ENCODE measurements at regions not wholly inside any gene's neighbourhood (a gene's known extent, or its start where the extent isn't known, plus 50 kb on each side); places are given as distances from the start of the nearest gene placed in this dataset.

- no peak for DNase-seq
Observed at GRCh38 chr12:60803147-60803546, 1207.3 kb downstream of the SLC16A7 start.

DNA sequence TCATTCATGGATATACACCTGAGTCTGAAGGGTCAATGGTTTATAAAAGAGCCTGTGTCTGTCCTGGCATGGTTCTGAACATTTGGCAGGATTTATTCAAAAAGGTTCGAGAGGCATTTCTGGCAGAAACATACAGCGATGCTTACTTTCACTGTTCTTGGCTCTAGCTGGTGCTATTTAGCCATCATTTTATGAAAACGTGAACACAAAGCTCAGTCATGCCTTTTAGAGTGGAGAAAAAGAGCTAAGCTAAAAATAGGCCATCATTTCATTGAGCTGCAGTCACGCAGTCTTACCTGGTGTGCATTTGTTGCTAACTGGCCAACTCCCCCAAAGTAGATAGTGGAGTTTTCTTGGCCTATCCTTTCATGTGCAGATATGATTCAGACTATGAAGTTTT lies 1209.5 kb downstream of the SLC16A7 start:
- peak in 1 of 2 experiments; percentile 2 for DNase-seq

GRCh38 chr12:60819794-60820193 lies 1224.0 kb downstream of the SLC16A7 start:
- DNase-seq: no peak

DNA sequence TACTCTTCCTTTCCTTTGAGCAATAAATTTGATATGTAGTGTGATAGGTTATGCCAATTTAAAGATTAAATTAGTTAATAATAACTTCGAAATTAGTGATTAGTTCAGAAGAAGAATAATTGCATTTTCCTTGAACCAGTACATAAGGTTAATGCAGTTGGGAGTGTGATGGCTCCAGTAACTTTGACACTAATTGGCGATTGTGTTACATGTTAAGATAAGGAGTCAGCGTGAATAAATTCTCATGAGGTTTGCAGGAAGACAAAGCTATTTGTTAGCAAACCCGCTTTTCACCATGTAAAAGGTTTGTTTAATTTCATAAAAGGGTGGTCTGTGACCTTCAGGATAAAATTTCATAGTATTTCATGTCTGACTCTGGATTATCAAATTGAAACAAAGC lies 1226.8 kb downstream of the SLC16A7 start:
- no peak for DNase-seq

DNA sequence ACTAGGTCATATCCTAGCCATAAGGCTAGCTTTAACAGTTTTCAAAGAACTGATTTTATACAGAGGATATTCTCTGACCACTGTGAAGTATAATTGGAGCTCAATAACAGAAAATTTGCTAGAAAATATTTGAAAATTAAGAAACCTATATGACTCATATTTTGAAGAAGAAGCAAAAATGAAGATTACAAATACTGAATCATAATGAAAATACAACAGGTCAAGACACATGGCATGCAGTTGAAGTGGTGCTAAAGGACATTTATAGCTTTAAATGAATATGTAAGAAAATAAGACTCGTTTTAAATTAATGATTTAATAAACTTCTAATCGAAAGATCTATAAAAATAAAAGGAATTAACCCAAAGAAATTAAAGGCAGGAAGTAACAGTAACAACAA lies 1234.6 kb downstream of the SLC16A7 start:
- no peak for DNase-seq

GRCh38 chr12:60832290-60832689 lies 1236.5 kb downstream of the SLC16A7 start:
- no peak for DNase-seq

DNA sequence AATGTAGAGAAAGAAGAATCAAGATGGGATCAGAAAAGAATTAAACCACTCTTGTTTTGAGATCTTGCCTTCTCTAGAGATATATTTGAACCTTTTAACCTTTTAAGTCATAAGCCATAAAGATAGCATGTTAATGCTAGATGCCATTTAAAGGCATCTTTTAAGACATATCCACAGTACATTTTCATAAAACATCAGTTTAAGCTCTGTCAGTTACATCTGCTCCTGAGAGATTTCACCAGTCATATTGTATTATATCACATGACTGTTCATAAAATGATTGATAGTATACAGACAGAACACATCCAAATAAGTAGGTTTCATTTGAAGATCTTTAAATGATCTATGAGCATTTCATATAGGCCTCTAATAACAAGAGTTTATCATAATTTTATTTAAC lies 1238.5 kb downstream of the SLC16A7 start:
- no peak for DNase-seq

GRCh38 chr12:60834806-60835205 lies 1239.0 kb downstream of the SLC16A7 start:
- DNase-seq: no peak

- no peak for DNase-seq
Observed at GRCh38 chr12:60836651-60837050, 1240.8 kb downstream of the SLC16A7 start.

- no peak for DNase-seq
Observed at GRCh38 chr12:60842181-60842580, 1246.4 kb downstream of the SLC16A7 start.

DNA sequence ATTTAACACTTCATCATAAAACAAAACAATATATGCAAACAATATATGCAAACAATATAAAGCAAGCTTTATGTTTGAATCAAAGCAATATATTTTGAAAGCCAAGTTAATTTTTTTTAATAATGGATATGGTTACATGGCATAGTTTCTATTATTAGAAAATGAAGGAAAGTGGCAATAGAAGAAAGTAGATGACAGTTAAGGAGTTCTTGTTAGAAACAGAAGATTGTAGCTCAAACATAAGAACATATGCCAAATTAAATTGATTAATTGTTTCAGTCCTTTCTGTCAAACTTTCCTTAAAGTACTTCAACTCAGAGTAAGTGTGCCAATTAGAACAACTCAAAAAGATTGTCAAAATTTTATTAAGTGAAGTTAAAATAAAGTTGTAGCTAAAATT lies 1248.3 kb downstream of the SLC16A7 start:
- no peak for DNase-seq

DNA sequence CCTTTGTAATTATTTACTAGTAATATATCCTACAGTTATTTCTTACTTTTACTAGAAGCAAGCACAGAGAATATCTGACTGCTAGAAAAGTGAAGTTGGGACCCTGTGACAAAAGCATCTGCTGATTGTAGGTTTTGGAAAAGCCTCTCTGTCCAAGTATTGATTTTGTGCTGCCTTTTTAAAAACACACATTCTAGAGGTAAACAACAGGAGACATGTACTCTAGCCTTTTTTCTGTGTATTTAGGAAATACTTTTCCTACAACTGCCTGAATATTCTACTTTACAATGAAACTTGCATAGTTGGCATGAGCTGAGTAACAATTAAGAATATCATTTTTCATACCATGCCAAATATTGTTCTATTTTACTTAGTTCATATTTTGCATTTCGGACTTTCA lies 1249.0 kb downstream of the SLC16A7 start:
- no peak for DNase-seq

DNA sequence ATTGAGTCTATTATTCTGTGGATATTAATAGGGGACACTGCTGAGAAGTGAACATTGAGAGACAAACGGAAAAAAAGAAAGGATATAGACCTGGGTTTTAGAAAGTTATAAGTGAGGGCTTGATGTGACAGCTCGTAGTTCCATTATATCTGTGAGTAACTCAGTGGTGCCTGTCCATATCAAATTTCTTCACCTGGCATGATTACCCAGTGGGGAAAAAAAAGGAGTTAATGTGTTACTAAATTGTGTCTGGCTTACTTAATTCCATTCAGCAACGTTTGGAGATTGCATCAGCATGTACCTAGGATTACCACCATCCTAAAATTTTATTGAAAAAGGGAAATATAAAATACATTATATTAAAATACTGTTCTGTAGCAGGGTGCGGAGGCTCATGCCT lies 1249.9 kb downstream of the SLC16A7 start:
- DNase-seq: no peak

GRCh38 chr12:60847281-60847680 lies 1251.5 kb downstream of the SLC16A7 start:
- no peak for DNase-seq

GRCh38 chr12:60849723-60850122 lies 1253.9 kb downstream of the SLC16A7 start:
- DNase-seq: no peak

- no peak for DNase-seq
Observed at GRCh38 chr12:60853407-60853806, 1257.6 kb downstream of the SLC16A7 start.

DNA sequence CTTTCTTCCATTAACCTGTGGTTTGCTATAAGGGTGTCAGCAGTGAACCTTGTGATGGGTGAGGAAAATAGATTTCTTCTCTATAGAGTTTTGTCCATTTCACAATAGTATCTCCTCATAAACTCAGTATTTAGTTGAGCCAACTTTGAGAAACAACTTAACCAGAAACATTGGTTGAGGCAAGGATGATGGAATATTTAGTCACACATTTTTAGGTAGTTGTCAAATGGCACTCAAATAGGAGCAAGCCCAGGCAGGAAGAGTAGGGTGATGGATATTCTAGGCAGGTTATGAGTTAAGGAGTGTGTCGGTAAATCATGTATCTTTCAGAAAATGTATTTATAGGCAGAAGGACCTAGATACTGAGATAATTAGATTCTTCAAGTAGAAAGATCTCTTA lies 1267.6 kb downstream of the SLC16A7 start:
- DNase-seq: no peak

DNA sequence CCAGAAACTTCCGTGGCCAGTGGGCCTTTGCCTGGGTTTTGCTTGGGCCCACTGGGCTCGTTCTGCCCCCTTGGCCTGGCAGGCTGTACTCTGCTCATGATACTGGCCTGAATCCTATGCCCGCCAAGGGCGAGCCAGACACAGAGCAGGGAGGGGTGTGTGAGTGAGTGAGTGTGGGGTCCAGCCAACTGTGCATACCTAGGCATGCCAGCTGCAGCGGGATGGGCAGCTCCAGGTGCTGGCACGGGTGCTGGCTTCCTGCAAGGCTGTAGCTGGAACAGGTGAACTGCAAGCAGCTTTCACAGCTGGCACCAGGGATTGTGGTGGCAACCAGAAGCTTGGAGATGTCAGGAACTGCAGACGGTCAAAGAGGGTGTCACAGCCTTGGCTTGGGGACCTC lies 1276.4 kb downstream of the SLC16A7 start:
- DNase-seq: peak; percentile 7 to 13

GRCh38 chr12:60872850-60873713 lies 1277.3 kb downstream of the SLC16A7 start:
- DNase-seq: peak; percentile 65 to 78

- DNase-seq: no peak
Observed at GRCh38 chr12:60874091-60874490, 1278.3 kb downstream of the SLC16A7 start.

DNA sequence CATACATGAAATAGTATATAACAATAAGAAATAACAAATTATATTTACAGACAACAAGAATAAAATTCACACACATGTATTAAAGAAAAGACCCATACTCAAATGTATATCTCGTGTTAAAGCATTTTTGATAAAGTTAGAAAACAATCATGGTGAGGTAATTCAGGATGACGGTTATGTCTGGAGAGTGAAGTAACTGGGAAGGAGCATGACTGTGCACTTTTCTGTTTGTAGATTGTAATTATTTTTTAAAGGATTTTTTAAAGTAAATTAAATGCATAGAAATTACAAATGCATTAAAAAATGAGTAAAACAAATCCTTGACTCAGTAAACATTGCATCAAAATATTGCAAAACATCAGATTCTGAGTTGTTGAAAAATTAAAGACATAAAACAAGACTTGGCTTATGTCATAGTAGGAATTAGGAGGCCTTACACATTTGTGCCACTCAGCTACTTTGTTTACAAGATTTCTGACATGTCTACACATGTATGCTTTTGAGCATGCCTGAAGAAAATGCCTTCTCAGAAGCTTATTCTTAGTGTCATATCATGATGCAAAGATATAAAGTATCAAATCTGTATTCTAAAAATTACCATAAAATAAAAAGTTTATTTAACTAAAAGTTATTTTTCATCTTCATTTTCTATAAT lies 1325.1 kb downstream of the SLC16A7 start:
- no peak for DNase-seq

GRCh38 chr12:60921541-60921940 lies 1325.7 kb downstream of the SLC16A7 start:
- DNase-seq: no peak

- DNase-seq: no peak
Observed at GRCh38 chr12:60926256-60926655, 1330.4 kb downstream of the SLC16A7 start.

GRCh38 chr12:60930151-60930550 lies 1330.1 kb upstream of the USP15 start:
- DNase-seq: no peak
